Neural crest cell (in vitro differentiated cells): ENCODE measurements at regions not wholly inside any gene's neighbourhood (a gene's known extent, or its start where the extent isn't known, plus 50 kb on each side); places are given as distances from the start of the nearest gene placed in this dataset.

Source experiments
- DNase-seq: peaks from one replicate; pipeline ENCODE4 v3.0.0; 2021; ENCODE audit warnings: low read depth, mixed read lengths, low spot score
- H3K27ac Mint-ChIP-seq: one replicate; pipeline ENCODE4 v1.8.0; 2021; ENCODE audit warnings: mild to moderate bottlenecking, mixed read lengths; ENCODE audit not compliant: unreplicated experiment
- H3K27me3 Mint-ChIP-seq: 2 replicates; pipeline ENCODE4 v1.8.0; 2021; ENCODE audit warnings: low read depth, mild to moderate bottlenecking, mixed read lengths
- H3K36me3 Mint-ChIP-seq: 2 replicates; pipeline ENCODE4 v1.8.0; 2021; ENCODE audit warnings: low read depth, mild to moderate bottlenecking, mixed read lengths
- H3K4me1 Mint-ChIP-seq: 2 replicates; pipeline ENCODE4 v1.8.0; 2021; ENCODE audit warnings: mixed read lengths
- H3K4me3 Mint-ChIP-seq: one replicate; pipeline ENCODE4 v1.8.0; 2021; ENCODE audit warnings: mild to moderate bottlenecking, mixed read lengths
- H3K9me3 Mint-ChIP-seq: 2 replicates; pipeline ENCODE4 v1.8.0; 2021; ENCODE audit warnings: mixed read lengths
- TF ChIP-seq, protein P1 (sequence below): fragments of 200-600 bp; sonication (generic); conservative IDR thresholded peaks from 2 replicates; pipeline ENCODE4 v1.5.0; 2021; ENCODE audit warnings: antibody characterized with exemption, mild to moderate bottlenecking

DNA sequence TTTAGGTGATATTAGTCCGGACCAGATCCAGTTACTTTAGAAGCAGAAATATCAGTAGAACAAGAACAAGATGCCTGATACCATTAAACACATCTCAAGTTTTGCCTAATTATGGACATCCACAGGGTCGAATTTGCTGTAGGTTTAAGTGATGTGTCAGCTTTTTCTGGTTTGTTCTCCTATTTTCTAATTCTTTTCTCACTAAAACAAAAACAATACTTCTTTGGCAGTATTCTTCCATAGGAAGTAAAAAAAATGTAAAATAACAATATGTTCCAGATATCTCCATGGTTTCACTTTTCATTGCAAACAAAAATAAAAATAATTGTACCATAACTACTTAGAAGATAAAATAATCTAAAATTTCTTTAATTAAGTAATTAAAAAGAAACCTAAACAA lies 265.7 kb downstream of the SHOX2 start:
- Mint-ChIP-seq H3K4me3 (no peak overlapping the region), H3K9me3 (no peaks in the 10 kb centered on the region), H3K27me3 (no peaks in the 10 kb centered on the region), H3K27ac (no peak overlapping the region), H3K36me3 (no peaks in the 10 kb centered on the region), H3K4me1 (no peaks in the 10 kb centered on the region)
- TF ChIP-seq, protein P1, sequence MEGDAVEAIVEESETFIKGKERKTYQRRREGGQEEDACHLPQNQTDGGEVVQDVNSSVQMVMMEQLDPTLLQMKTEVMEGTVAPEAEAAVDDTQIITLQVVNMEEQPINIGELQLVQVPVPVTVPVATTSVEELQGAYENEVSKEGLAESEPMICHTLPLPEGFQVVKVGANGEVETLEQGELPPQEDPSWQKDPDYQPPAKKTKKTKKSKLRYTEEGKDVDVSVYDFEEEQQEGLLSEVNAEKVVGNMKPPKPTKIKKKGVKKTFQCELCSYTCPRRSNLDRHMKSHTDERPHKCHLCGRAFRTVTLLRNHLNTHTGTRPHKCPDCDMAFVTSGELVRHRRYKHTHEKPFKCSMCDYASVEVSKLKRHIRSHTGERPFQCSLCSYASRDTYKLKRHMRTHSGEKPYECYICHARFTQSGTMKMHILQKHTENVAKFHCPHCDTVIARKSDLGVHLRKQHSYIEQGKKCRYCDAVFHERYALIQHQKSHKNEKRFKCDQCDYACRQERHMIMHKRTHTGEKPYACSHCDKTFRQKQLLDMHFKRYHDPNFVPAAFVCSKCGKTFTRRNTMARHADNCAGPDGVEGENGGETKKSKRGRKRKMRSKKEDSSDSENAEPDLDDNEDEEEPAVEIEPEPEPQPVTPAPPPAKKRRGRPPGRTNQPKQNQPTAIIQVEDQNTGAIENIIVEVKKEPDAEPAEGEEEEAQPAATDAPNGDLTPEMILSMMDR = no peak
- DNase-seq = no peak

DNA sequence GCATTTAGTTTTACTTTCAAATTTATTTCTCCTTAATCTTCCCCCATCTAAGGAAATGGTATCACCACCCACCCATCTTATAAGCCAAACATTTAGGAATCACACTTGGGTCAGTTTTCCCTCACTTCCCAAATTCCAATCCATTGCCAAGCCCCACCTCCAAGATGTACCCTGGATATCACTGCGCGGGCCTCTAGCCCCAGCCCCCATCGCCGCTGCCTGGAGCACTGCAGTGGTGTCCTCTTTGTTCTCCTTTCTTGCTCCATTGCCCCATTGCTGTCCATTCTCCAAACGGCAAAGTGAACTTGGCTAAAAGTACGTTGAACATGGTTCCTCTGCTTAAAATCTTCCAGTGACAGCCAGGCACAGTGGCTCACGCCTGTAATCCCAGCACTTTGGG lies 267.8 kb downstream of the SHOX2 start:
- TF ChIP-seq, protein P1 = no peak
- Mint-ChIP-seq H3K36me3 (no peaks in the 10 kb centered on the region), H3K9me3 (no peaks in the 10 kb centered on the region), H3K27me3 (no peaks in the 10 kb centered on the region), H3K4me3 (no peak overlapping the region), H3K4me1 (no peaks in the 10 kb centered on the region), H3K27ac (no peak overlapping the region)
- DNase-seq = no peak

DNA sequence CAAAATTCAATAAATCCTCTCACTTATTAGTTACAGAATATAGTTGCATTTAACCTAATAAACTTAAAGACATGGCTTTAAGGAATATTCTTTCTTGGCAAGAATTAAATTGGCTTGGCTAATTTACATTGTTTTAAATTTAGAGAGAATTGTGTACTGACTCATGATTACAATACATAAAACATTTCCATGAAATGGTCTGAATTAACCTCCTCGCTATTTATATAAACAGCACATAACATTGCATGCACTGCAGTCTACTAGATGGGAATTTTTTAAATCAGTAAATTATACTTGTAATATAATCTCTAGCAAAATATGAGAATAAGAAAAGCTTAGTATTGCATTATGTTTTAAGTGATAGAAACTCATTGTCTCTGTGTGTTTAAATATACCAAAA lies 268.9 kb downstream of the SHOX2 start:
- H3K36me3 Mint-ChIP-seq = no peaks in the 10 kb centered on the region
- DNase-seq = no peak

DNA sequence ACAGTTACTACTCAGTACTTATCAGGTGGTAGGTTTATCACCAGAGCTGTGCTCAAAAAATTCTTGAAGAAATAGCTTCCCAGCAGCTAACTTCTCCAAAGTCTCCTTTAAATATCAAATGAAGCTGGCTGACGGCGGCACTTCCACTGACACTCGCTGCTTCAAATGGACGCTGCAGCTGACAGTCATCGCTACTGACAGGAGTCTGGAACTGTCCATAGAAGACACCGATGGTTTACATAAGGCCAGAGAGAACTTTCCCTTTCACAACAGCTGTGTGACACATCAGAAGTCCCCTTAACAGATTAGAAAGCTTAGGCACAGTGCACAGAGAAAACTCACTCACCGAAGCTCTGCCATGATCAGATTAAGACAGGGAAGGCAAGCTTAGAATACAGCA lies 270.2 kb downstream of the SHOX2 start:
- Mint-ChIP-seq H3K36me3 (no peaks in the 10 kb centered on the region), H3K4me3 (no peak overlapping the region), H3K9me3 (no peaks in the 10 kb centered on the region), H3K27ac (no peak overlapping the region), H3K27me3 (no peaks in the 10 kb centered on the region), H3K4me1 (no peaks in the 10 kb centered on the region)
- no peak for DNase-seq
- TF ChIP-seq, protein P1 = no peak

More for the DNA sequence above, 268.9 kb downstream of the SHOX2 start:
- Mint-ChIP-seq H3K4me3 (no peak overlapping the region), H3K27ac (no peak overlapping the region), H3K27me3 (no peaks in the 10 kb centered on the region), H3K9me3 (no peaks in the 10 kb centered on the region), H3K4me1 (no peaks in the 10 kb centered on the region)
- TF ChIP-seq, protein P1 = no peak

DNA sequence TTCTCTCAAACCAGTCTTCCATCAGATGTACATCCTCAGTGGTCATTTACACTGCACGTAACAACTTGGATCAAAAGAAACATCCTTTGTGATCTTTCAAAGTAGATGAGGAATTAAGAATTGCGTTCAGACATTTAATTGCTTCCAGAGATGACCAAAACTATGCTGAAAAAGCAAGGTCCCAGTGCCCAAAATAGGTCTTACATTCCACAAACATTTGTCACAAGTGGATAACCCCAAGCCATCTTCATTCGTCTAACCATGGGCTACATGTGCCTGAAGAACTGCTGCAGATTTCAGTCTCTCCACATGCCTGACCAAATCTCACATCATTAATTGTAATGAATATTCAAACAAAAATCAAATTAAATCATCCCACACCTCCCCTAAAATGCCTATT lies 273.6 kb downstream of the SHOX2 start:
- TF ChIP-seq, protein P1 = no peak
- no peaks in the 10 kb centered on the region for H3K36me3 Mint-ChIP-seq
- no peaks in the 10 kb centered on the region for H3K4me1 Mint-ChIP-seq
- no peaks in the 10 kb centered on the region for H3K27me3 Mint-ChIP-seq
- H3K4me3 Mint-ChIP-seq = no peak overlapping the region
- DNase-seq = no peak
- peak overlapping the region; percentile 66 for H3K27ac Mint-ChIP-seq
- no peaks in the 10 kb centered on the region for H3K9me3 Mint-ChIP-seq
